Astrocyte of the cerebellum (primary cell): ENCODE measurements at regions not wholly inside any gene's neighbourhood (a gene's known extent, or its start where the extent isn't known, plus 50 kb on each side); places are given as distances from the start of the nearest gene placed in this dataset.
"Not testable (repeated sequence)": the region's sequence is repeated elsewhere in the genome, so short reads cannot be mapped to it uniquely, and the experiment has no call there.

Experiments
- DNase-seq: peaks from one replicate; pipeline ENCODE4 v3.0.0-alpha.2; 2011; ENCODE audit warnings: low read depth
- H3K4me3 ChIP-seq: 2 replicates; pipeline ENCODE4 v1.5.1; 2011; ENCODE audit warnings: mild to moderate bottlenecking, low read depth, low read length, moderate library complexity
- CTCF ChIP-seq: IDR thresholded peaks from 2 replicates; pipeline ENCODE4 v1.5.1; 2012; ENCODE audit warnings: low read length, low read depth, moderate library complexity, mild to moderate bottlenecking; ENCODE audit errors: missing control alignments
- in situ Hi-C: cut with HindIII; loops from 2 replicates; pipeline ENCODE4 v1.10.0; 2017; ENCODE audit warnings: low sequenced_read_pairs

GRCh38 chr4:33941854-33942253 lies 2302.5 kb downstream of the ARAP2 start:
- DNase-seq, result no peak
- in situ Hi-C loops, result no loop called here
- TF ChIP-seq CTCF, result no peak
- H3K4me3 ChIP-seq, result no peak overlapping the region

- TF ChIP-seq CTCF, result no peak
- no peak overlapping the region for H3K4me3 ChIP-seq
- no peak for DNase-seq
- in situ Hi-C loops, result no loop called here
Measured at GRCh38 chr4:33948921-33949320, 2295.4 kb downstream of the ARAP2 start.

- DNase-seq, H3K4me3 ChIP-seq, in situ Hi-C loops: not testable (repeated sequence)
Measured at GRCh38 chr4:33953848-33954247, 2290.5 kb downstream of the ARAP2 start.

GRCh38 chr4:33954759-33955158 lies 2289.6 kb downstream of the ARAP2 start:
- TF ChIP-seq CTCF, result no peak
- no peak overlapping the region for H3K4me3 ChIP-seq
- DNase-seq, result no peak
- in situ Hi-C loops, result no loop called here

GRCh38 chr4:33959519-33959918 lies 2284.8 kb downstream of the ARAP2 start:
- peak; percentile 73 for DNase-seq
- no peak for TF ChIP-seq CTCF
- in situ Hi-C loops, result no loop called here
- H3K4me3 ChIP-seq, result no peak overlapping the region

- in situ Hi-C loops, result no loop called here
- no peak overlapping the region for H3K4me3 ChIP-seq
- TF ChIP-seq CTCF, result no peak
- DNase-seq, result peak; percentile 9
Measured at GRCh38 chr4:33961761-33962160, 2282.6 kb downstream of the ARAP2 start.

- DNase-seq, result no peak
- TF ChIP-seq CTCF, result peak; percentile 15
- in situ Hi-C loops, result no loop called here
- no peak overlapping the region for H3K4me3 ChIP-seq
Measured at GRCh38 chr4:33966808-33967207, 2277.5 kb downstream of the ARAP2 start.
